Colonic mucosa (tissue), 4 donors: ENCODE measurements at regions not wholly inside any gene's neighbourhood (a gene's known extent, or its start where the extent isn't known, plus 50 kb on each side); places are given as distances from the start of the nearest gene placed in this dataset.
"Not testable (repeated sequence)": the region's sequence is repeated elsewhere in the genome, so short reads cannot be mapped to it uniquely, and the experiment has no call there.

Experiments used
- DNase-seq: peaks from one replicate; pipeline ENCODE4 v3.0.0-alpha.2; 2020
- H3K27ac ChIP-seq: fragments of 200-600 bp; one replicate; pipeline ENCODE4 v1.8.0; 2021
- H3K27me3 ChIP-seq: fragments of 200-600 bp; one replicate; pipeline ENCODE4 v1.8.0; 2021
- H3K36me3 ChIP-seq: fragments of 200-600 bp; one replicate; pipeline ENCODE4 v1.8.0; 2021
- H3K4me1 ChIP-seq: fragments of 200-600 bp; one replicate; pipeline ENCODE4 v1.8.0; 2021; ENCODE audit warnings: mild to moderate bottlenecking
- H3K4me3 ChIP-seq: fragments of 200-600 bp; one replicate; pipeline ENCODE4 v1.8.0; 2021
- H3K9ac ChIP-seq, 2 donors: one replicate each; pipeline ENCODE4 v1.7.0; 2013; ENCODE audit warnings: control low read depth in 2 of 2, low read depth in 2 of 2, low read length in 2 of 2
- H3K9me3 ChIP-seq: fragments of 200-600 bp; one replicate; pipeline ENCODE4 v1.8.0; 2021
- CTCF ChIP-seq: fragments of 200-600 bp; IDR thresholded peaks from one replicate; pipeline ENCODE4 v1.8.0; 2022; ENCODE audit warnings: antibody characterized with exemption, mild to moderate bottlenecking
- intact Hi-C: fragments of 100-400 bp; cut with DNase I; formaldehyde crosslinking; loops from one replicate; pipeline ENCODE4 v1.14.1; 2022
- donor health status: healthy.
- donor health status: DM: no; HTN: no; CAD: no.
- donor health status: DM: no; HTN: no; CAD: no.

DNA sequence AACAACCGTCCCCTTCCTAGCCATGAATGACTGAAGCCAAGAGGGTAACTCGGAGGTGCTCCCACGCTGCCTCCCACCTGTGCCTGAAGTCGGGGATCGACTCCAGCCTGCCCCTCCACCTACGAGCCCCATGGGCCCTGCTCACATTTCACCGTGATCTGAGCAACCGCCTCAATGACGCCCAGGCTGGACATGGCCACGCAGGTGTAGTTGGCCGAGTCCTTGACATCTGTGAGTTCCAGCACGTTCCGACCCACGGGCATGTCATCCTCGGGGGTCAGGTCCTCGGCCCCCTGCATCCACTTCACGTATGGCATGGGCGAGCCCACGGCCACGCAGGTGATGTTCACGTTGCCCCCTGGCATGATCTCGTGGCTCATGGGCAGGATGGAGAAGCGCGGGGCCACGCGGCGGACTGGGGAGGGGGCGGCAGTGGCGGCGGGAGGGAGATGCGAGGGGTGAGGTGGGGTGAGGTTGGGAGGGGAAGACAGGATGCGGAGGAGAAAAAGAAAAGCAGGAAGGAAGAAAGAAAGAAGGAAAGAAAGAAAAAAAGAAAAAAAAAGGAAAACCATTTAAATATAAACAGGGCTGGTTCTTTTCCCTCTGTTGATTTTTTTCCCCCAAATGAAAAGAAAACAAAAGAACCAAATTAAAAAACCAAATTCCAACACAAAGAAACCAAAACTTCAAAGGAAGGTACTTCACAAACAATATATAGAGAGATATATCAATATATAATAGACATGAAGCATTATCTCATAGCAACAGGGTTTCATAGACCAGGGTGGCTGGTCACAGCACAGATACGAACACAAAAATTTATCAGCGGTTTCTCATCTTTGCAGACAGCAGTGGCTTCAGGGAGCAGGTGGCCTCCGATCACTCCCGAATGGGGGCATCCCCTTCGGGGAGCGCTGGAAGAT, 94.7 kb downstream of the PTPRS start:
- no peak for TF ChIP-seq CTCF
- H3K27ac ChIP-seq = no peak overlapping the region
- H3K4me1 ChIP-seq = no peaks in the 10 kb centered on the region
- no peaks in the 10 kb centered on the region for H3K9me3 ChIP-seq
- H3K4me3 ChIP-seq = no peak overlapping the region
- intact Hi-C loops = no loop called here
- H3K36me3 ChIP-seq = no peaks in the 10 kb centered on the region
- H3K9ac ChIP-seq = no peak overlapping the region
- no peak for DNase-seq
- H3K27me3 ChIP-seq = no peaks in the 10 kb centered on the region

DNA sequence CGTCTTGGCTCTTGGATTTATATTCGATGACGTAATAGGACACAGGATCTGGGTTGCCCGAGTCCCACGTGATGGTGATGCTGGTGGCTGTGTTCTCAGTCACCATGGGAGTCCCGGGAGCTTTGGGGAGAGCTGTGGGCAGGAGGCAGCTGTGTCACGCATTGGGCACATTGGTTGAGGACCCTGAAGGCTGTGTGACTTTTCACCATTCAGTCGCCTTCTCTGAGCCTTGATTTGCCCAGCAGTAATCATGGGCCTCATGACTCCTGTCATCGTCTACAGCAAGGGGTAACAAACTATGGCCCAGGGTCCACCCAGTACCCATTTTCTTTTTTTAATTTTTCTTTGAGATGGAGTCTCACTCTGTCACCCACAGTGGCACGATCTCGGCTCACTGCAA, 96.3 kb downstream of the PTPRS start:
- Histone ChIP-seq H3K4me3 (no peak overlapping the region), H3K9ac (no peak overlapping the region), H3K27me3 (no peaks in the 10 kb centered on the region), H3K9me3 (no peaks in the 10 kb centered on the region), H3K27ac (no peak overlapping the region), H3K36me3 (no peaks in the 10 kb centered on the region), H3K4me1 (no peaks in the 10 kb centered on the region)
- no peak for DNase-seq
- no peak for TF ChIP-seq CTCF
- intact Hi-C loops = no loop called here

- intact Hi-C loops = no loop called here
- Histone ChIP-seq H3K9me3 (no peaks in the 10 kb centered on the region), H3K9ac (no peak overlapping the region), H3K4me1 (no peaks in the 10 kb centered on the region), H3K27ac (no peak overlapping the region), H3K36me3 (no peaks in the 10 kb centered on the region), H3K4me3 (no peak overlapping the region), H3K27me3 (no peaks in the 10 kb centered on the region)
- DNase-seq = no peak
- TF ChIP-seq CTCF = no peak
Measured at GRCh38 chr19:5243878-5244277, 96.7 kb downstream of the PTPRS start.

GRCh38 chr19:5241896-5242295, 98.7 kb downstream of the PTPRS start:
- H3K27me3 ChIP-seq, H3K4me1 ChIP-seq, H3K9me3 ChIP-seq, H3K4me3 ChIP-seq, intact Hi-C loops, H3K27ac ChIP-seq, H3K36me3 ChIP-seq, DNase-seq, H3K9ac ChIP-seq: not testable (repeated sequence)

DNA sequence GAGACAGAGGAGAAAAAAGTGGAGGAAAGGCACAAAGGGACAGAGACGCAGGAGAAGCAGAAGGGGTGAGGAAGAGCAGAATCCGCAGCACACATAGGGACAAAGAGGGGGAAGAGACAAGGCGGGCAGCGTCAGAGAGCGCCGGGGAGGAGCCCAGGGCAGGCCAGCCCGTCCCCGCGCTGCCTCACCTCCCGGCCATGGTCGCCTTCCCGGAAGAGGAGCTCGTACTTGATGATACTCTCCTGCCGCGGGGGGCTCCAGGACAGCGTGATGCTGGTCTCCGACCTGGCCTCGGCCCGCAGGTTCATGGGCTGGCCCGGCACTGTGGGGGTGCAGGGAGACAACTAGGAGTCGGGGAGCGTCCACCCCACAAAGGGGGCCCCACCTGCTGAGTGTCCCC, 100.6 kb downstream of the PTPRS start:
- no peaks in the 10 kb centered on the region for H3K9me3 ChIP-seq
- H3K4me3 ChIP-seq = no peak overlapping the region
- no peak overlapping the region for H3K27ac ChIP-seq
- DNase-seq = no peak
- no peaks in the 10 kb centered on the region for H3K4me1 ChIP-seq
- TF ChIP-seq CTCF = no peak
- no peaks in the 10 kb centered on the region for H3K27me3 ChIP-seq
- H3K36me3 ChIP-seq = no peaks in the 10 kb centered on the region
- no peak overlapping the region for H3K9ac ChIP-seq
- intact Hi-C loops = no loop called here

DNA sequence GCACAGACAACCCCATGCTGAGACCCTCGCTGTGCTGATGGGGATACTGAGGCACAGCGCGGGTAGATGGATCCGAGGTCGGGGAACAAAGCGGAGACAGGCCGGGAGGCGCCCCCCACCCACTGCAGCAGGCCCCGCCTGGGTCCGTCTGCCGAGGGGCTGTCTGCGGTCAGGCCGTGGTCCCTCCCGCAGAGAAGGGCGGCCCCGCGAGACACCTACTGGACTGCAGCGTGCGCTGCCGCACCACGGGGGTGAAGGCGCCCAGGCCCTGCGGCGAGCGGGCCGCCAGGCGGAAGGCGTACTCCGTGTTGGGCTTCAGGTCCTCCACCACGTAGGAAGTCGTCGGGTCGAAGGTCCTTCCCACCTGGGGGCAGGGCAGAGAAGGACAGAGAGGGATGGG, 101.9 kb downstream of the PTPRS start:
- no peaks in the 10 kb centered on the region for H3K36me3 ChIP-seq
- TF ChIP-seq CTCF = no peak

More for the DNA sequence above, 101.9 kb downstream of the PTPRS start:
- H3K4me1 ChIP-seq = no peaks in the 10 kb centered on the region
- H3K4me3 ChIP-seq = no peak overlapping the region
- no peak overlapping the region for H3K27ac ChIP-seq
- no peaks in the 10 kb centered on the region for H3K27me3 ChIP-seq
- no peaks in the 10 kb centered on the region for H3K9me3 ChIP-seq
- intact Hi-C loops = no loop called here
- DNase-seq = no peak
- no peak overlapping the region for H3K9ac ChIP-seq
